ENCODE measurements at regions not wholly inside any gene's neighbourhood (a gene's known extent, or its start where the extent isn't known, plus 50 kb on each side); places are given as distances from the start of the nearest gene placed in this dataset.

DNA sequence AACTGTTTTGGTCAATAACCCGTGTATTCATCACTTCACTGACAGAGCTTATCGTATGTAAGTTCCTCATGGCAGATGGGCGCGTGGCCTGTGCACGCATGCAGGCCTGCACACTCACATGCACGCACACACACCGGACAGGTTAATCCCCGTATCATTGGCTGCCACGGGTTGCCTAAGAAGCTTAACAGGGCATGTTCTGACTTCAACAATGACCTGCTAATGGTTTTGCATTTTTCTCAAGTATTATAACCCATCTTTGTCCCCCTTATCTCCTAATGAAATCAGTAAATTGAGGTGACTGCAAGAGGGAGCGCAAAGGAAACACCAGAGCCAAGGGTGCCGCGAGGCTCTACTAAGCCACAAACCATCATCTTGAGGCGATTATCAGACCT, 399.0 kb upstream of the ID2 start:
- Histone ChIP-seq H3K27ac (replicated peaks in 1 of 4) (no peak overlapping the region), H3K27me3 (no peaks in the 10 kb centered on the region), H3K4me3 (no peak overlapping the region), H3K36me3 (no peaks in the 10 kb centered on the region), H3K4me1 (peaks cover 5 to 12% (median 11%) of the 10 kb centered on the region in 4 donors), H3K9me3 (no peaks in the 10 kb centered on the region)
- DNase-seq (ENCODE audit: extremely low spot score) = no peak
- TF ChIP-seq POLR2A (IDR thresholded peaks at IDR 0.05; ENCODE audit: low read depth) = no peak
- TF ChIP-seq CTCF (IDR thresholded peaks at IDR 0.05) = no peak
- no peak for TF ChIP-seq EP300 (IDR thresholded peaks at IDR 0.05)
- TF ChIP-seq POLR2AphosphoS5 (IDR thresholded peaks at IDR 0.05) = no peak
- 93% methylated on average over 13 of the region's 13 CpGs for WGBS
- intact Hi-C loops (cut with DNase I) = no loop called here

GRCh38 chr2:8285081-8285480, 396.8 kb upstream of the ID2 start:
- TF ChIP-seq EP300 (IDR thresholded peaks at IDR 0.05) = no peak
- no peak for TF ChIP-seq POLR2AphosphoS5 (IDR thresholded peaks at IDR 0.05)
- no peak for TF ChIP-seq POLR2A (IDR thresholded peaks at IDR 0.05; ENCODE audit: low read depth)
- no peak for TF ChIP-seq CTCF (IDR thresholded peaks at IDR 0.05)
- Histone ChIP-seq H3K4me3 (no peak overlapping the region), H3K9me3 (no peaks in the 10 kb centered on the region), H3K27me3 (no peaks in the 10 kb centered on the region), H3K4me1 (no peaks in the 10 kb centered on the region), H3K36me3 (no peaks in the 10 kb centered on the region), H3K27ac (replicated peaks in 1 of 4) (no peak overlapping the region)
- 68% methylated on average over 3 of the region's 3 CpGs for WGBS
- intact Hi-C loops (cut with DNase I) = no loop called here
- no peak for DNase-seq (ENCODE audit: extremely low spot score)

- Histone ChIP-seq H3K9me3 (no peaks in the 10 kb centered on the region), H3K36me3 (no peaks in the 10 kb centered on the region), H3K4me3 (no peak overlapping the region), H3K27me3 (no peaks in the 10 kb centered on the region), H3K4me1 (no peaks in the 10 kb centered on the region), H3K27ac (replicated peaks in 1 of 4) (no peak overlapping the region)
- 90% methylated on average over 5 of the region's 5 CpGs for WGBS
- TF ChIP-seq POLR2A (IDR thresholded peaks at IDR 0.05; ENCODE audit: low read depth) (no peak), EP300 (IDR thresholded peaks at IDR 0.05) (no peak), CTCF (IDR thresholded peaks at IDR 0.05) (no peak), POLR2AphosphoS5 (IDR thresholded peaks at IDR 0.05) (no peak)
- DNase-seq (ENCODE audit: extremely low spot score) = no peak
- intact Hi-C loops (cut with DNase I) = no loop called here
These were observed 396.0 kb upstream of the ID2 start for GRCh38 chr2:8285898-8286297.

DNA sequence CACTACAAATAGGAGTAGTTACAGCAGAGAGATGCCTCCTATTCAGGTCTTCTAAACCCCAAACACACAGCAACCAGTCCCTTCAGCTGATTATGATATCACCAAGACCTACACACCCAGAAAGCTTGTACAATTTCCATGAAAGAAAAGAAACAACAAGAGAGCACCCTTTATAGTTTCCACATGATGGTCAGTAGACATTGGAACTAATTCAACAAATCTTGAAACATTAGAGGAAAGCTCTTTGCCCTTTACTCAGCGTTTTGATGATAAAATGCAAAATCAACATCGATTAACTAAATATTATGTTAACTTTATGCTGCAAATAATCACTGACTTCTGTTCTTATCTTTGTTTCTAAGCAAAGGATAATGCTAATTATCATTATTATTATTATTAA, 393.6 kb upstream of the ID2 start:
- DNase-seq (ENCODE audit: extremely low spot score) = no peak
- Histone ChIP-seq H3K36me3 (no peaks in the 10 kb centered on the region), H3K4me1 (no peaks in the 10 kb centered on the region), H3K4me3 (no peak overlapping the region), H3K9me3 (no peaks in the 10 kb centered on the region), H3K27ac (replicated peaks in 1 of 4) (no peak overlapping the region), H3K27me3 (no peaks in the 10 kb centered on the region)
- TF ChIP-seq POLR2A (IDR thresholded peaks at IDR 0.05; ENCODE audit: low read depth) = no peak
- no peak for TF ChIP-seq EP300 (IDR thresholded peaks at IDR 0.05)
- no peak for TF ChIP-seq POLR2AphosphoS5 (IDR thresholded peaks at IDR 0.05)
- no peak for TF ChIP-seq CTCF (IDR thresholded peaks at IDR 0.05)
- intact Hi-C loops (cut with DNase I) = no loop called here
- 74% methylated on average over 2 of the region's 2 CpGs for WGBS

DNA sequence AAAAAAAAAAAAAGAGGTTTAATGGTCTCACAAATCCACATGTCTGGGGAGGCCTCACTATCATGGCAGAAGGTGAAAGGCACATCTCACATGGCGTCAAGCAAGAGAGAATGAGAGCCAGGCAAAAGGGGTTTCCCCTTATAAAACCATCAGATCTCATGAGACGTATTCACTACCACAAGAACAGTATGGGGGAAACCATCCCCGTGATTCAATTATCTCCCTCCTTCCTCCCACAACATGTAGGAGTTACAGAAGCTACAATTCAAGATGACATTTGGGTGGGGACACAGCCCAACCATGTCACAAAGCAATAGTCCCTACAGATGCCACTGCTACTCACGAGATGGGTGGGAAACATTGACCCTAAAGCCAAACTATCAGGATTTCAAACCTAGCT, 392.7 kb upstream of the ID2 start:
- WGBS = 96% methylated on average over 4 of the region's 4 CpGs
- intact Hi-C loops (cut with DNase I) = no loop called here
- TF ChIP-seq POLR2AphosphoS5 (IDR thresholded peaks at IDR 0.05) (no peak), POLR2A (IDR thresholded peaks at IDR 0.05; ENCODE audit: low read depth) (no peak), EP300 (IDR thresholded peaks at IDR 0.05) (no peak), CTCF (IDR thresholded peaks at IDR 0.05) (no peak)
- no peak for DNase-seq (ENCODE audit: extremely low spot score)
- no peak overlapping the region for H3K27ac ChIP-seq (replicated peaks in 1 of 4)
- H3K9me3 ChIP-seq = no peaks in the 10 kb centered on the region
- no peaks in the 10 kb centered on the region for H3K27me3 ChIP-seq
- no peak overlapping the region for H3K4me3 ChIP-seq
- no peaks in the 10 kb centered on the region for H3K4me1 ChIP-seq
- H3K36me3 ChIP-seq = no peaks in the 10 kb centered on the region

Data from esophagus muscularis mucosa (tissue), 4 donors.